ENCODE measurements at regions not wholly inside any gene's neighbourhood (a gene's known extent, or its start where the extent isn't known, plus 50 kb on each side); places are given as distances from the start of the nearest gene placed in this dataset.

DNA sequence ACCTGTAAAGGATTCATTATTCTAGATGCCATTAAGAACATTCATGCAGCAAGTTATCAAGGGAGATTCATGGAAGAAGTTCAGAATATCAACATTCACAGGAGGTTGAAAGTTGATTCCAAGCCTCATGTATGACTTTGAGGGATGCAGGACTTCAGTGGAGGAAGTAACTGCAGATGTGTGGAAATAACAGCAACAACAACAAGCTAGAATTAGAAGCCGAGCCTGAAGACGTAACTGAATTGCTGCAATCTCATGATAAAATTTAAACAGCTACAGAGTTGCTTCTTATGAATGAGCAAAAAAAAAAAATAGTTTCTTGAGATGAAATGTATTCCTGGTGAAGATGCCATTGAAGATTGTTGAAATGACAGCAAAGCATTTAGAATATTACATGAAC, 73.3 kb upstream of the NXT1 start:
- POLR2A ChIA-PET, result no interaction called here
- WGBS (ENCODE audit: insufficient coverage, low coverage, missing lambda C conversion rate), result 0% methylated on average over 2 of the region's 2 CpGs
- BruUV-seq (replicated peaks), result no TSS peak

GRCh38 chr20:23273776-23274175, 76.8 kb upstream of the NXT1 start:
- no peak for FAIRE-seq
- H3K9me3 ChIP-seq (replicated peaks; ENCODE audit: control insufficient read depth, insufficient read depth, low read depth, low read length), result no peaks in the 10 kb centered on the region
- no TSS peak for BruUV-seq (replicated peaks)
- in situ Hi-C loops (cut with MboI) (no loop called here), intact Hi-C loops (cut with micrococcal nuclease) (no loop called here)
- ATAC-seq, result no peak
- no peak overlapping the region for H3K27ac ChIP-seq (ENCODE audit: extremely low read depth, low read depth, low read length)
- DNase-seq (ENCODE audit: extremely low read depth in 1 of 4, low spot score in 3 of 4), result no peak
- CTCF ChIA-PET (ENCODE audit: low intra/inter-chr PET ratio), result no interaction called here
- H3K36me3 ChIP-seq (ENCODE audit: control insufficient read depth, insufficient read depth, low read length), result no peaks in the 10 kb centered on the region
- H4K20me1 ChIP-seq (replicated peaks; ENCODE audit: control insufficient read depth, insufficient read depth, low read length), result no peaks in the 10 kb centered on the region
- H3K27me3 ChIP-seq (ENCODE audit: control insufficient read depth in 2 of 2, insufficient read depth in 2 of 2, low read length in 2 of 2), result peaks cover 0 to 11% of the 10 kb centered on the region in 2 experiments; a peak in 3 of 5 replicates
- H3K4me2 ChIP-seq (ENCODE audit: insufficient read depth, low read length), result no peak overlapping the region
- H2AFZ ChIP-seq (ENCODE audit: low read depth, low read length), result no peak overlapping the region
- TF ChIP-seq GATAD2A (IDR thresholded peaks at IDR 0.05) (no peak), TCFL5 (CRISPR knock-in tag; conservative IDR thresholded peaks at IDR 0.05) (no peak), DPF2 (IDR thresholded peaks at IDR 0.05) (no peak), RAD51 (IDR thresholded peaks at IDR 0.05; ENCODE audit: borderline replicate concordance, low read depth) (no peak)
- TF ChIP-seq, protein P1, sequence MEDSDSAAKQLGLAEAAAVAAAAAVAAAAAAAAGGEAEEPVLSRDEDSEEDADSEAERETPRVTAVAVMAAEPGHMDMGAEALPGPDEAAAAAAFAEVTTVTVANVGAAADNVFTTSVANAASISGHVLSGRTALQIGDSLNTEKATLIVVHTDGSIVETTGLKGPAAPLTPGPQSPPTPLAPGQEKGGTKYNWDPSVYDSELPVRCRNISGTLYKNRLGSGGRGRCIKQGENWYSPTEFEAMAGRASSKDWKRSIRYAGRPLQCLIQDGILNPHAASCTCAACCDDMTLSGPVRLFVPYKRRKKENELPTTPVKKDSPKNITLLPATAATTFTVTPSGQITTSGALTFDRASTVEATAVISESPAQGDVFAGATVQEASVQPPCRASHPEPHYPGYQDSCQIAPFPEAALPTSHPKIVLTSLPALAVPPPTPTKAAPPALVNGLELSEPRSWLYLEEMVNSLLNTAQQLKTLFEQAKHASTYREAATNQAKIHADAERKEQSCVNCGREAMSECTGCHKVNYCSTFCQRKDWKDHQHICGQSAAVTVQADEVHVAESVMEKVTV (CRISPR knock-in tag; IDR thresholded peaks at IDR 0.05), result no peak
- no peaks in the 10 kb centered on the region for H3K79me2 ChIP-seq (ENCODE audit: control insufficient read depth, insufficient read depth, low read length)
- POLR2A ChIA-PET, result no interaction called here
- 0% methylated on average over 3 of the region's 3 CpGs for WGBS (ENCODE audit: insufficient coverage, low coverage, missing lambda C conversion rate)
- H3K9ac ChIP-seq (ENCODE audit: insufficient read depth in 1 of 2, low read depth in 2 of 2, low read length in 2 of 2), result no peak overlapping the region
- no peaks in the 10 kb centered on the region for H3K4me1 ChIP-seq (replicated peaks in 1 of 2; ENCODE audit: control insufficient read depth in 2 of 2, insufficient read depth in 2 of 2, low read length in 2 of 2)
- H3K4me3 ChIP-seq, result no peak overlapping the region
- H3K9me1 ChIP-seq (ENCODE audit: control insufficient read depth, insufficient read depth, low read length), result no peaks in the 10 kb centered on the region

More for the DNA sequence above, 73.3 kb upstream of the NXT1 start:
- CTCF ChIA-PET (ENCODE audit: low intra/inter-chr PET ratio), result no interaction called here
- no peak overlapping the region for H3K9ac ChIP-seq (ENCODE audit: insufficient read depth in 1 of 2, low read depth in 2 of 2, low read length in 2 of 2)
- no peak for DNase-seq (ENCODE audit: extremely low read depth in 1 of 4, low spot score in 3 of 4)
- no peak overlapping the region for H3K4me2 ChIP-seq (ENCODE audit: insufficient read depth, low read length)
- intact Hi-C loops (cut with micrococcal nuclease) (no loop called here), in situ Hi-C loops (cut with MboI) (no loop called here)
- no peaks in the 10 kb centered on the region for H3K79me2 ChIP-seq (ENCODE audit: control insufficient read depth, insufficient read depth, low read length)
- no peak for TF ChIP-seq ZNF507 (tag; conservative IDR thresholded peaks at IDR 0.05)
- no peak for TF ChIP-seq ZNF444 (CRISPR knock-in tag; IDR thresholded peaks at IDR 0.05)
- H3K36me3 ChIP-seq (ENCODE audit: control insufficient read depth, insufficient read depth, low read length), result no peaks in the 10 kb centered on the region
- ATAC-seq, result no peak
- H3K27ac ChIP-seq (ENCODE audit: extremely low read depth, low read depth, low read length), result no peak overlapping the region
- no peaks in the 10 kb centered on the region for H3K9me3 ChIP-seq (replicated peaks; ENCODE audit: control insufficient read depth, insufficient read depth, low read depth, low read length)
- no peak overlapping the region for H2AFZ ChIP-seq (ENCODE audit: low read depth, low read length)
- no peaks in the 10 kb centered on the region for H3K9me1 ChIP-seq (ENCODE audit: control insufficient read depth, insufficient read depth, low read length)
- FAIRE-seq, result no peak
- no peak overlapping the region for H3K4me3 ChIP-seq
- H3K4me1 ChIP-seq (replicated peaks in 1 of 2; ENCODE audit: control insufficient read depth in 2 of 2, insufficient read depth in 2 of 2, low read length in 2 of 2), result no peaks in the 10 kb centered on the region
- H3K27me3 ChIP-seq (ENCODE audit: control insufficient read depth in 2 of 2, insufficient read depth in 2 of 2, low read length in 2 of 2), result peaks cover 0 to 8% of the 10 kb centered on the region in 2 experiments; a peak in 2 of 5 replicates
- no peaks in the 10 kb centered on the region for H4K20me1 ChIP-seq (replicated peaks; ENCODE audit: control insufficient read depth, insufficient read depth, low read length)
